Esophagus muscularis mucosa (tissue), 3 donors: ENCODE measurements at regions not wholly inside any gene's neighbourhood (a gene's known extent, or its start where the extent isn't known, plus 50 kb on each side); places are given as distances from the start of the nearest gene placed in this dataset.

Experiments used
- POLR2A ChIP-seq: fragments of 450-650 bp; IDR thresholded peaks from one replicate; pipeline ENCODE4 v1.6.1; 2017; ENCODE audit warnings: antibody characterized with exemption, moderate library complexity, mild to moderate bottlenecking, low read depth
- TF ChIP-seq, protein P1 (sequence below), 3 experiments: fragments of 200-600 bp in 2 of 3; fragments of 450-650 bp in 1 of 3; sonication (generic) in 2 of 3; IDR thresholded peaks; one replicate each; pipeline ENCODE4 v1.5.1; 2017 to 2019; ENCODE audit warnings: antibody characterized with exemption in 3 of 3, mild to moderate bottlenecking in 2 of 3, moderate library complexity in 1 of 3

DNA sequence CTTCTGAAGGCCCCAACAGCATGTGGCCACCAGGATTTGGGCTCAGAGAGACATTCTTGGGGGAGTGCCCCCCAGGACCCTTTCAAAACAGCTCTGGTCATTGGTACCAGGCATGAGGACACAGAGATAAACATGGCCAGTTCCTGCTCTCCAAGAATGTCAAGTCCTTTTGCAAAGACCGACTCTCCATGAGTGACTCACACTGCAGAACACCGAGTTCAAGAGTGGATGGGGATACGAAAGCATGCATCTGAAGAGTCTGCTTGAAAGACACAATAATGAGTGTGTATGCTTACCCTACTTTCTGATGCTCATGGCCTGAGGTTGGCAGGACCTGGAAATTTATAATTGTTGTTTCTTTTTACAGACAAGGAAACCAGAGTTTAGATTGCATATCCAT is 450.6 kb downstream of the TSN start:
- TF ChIP-seq, protein P1, sequence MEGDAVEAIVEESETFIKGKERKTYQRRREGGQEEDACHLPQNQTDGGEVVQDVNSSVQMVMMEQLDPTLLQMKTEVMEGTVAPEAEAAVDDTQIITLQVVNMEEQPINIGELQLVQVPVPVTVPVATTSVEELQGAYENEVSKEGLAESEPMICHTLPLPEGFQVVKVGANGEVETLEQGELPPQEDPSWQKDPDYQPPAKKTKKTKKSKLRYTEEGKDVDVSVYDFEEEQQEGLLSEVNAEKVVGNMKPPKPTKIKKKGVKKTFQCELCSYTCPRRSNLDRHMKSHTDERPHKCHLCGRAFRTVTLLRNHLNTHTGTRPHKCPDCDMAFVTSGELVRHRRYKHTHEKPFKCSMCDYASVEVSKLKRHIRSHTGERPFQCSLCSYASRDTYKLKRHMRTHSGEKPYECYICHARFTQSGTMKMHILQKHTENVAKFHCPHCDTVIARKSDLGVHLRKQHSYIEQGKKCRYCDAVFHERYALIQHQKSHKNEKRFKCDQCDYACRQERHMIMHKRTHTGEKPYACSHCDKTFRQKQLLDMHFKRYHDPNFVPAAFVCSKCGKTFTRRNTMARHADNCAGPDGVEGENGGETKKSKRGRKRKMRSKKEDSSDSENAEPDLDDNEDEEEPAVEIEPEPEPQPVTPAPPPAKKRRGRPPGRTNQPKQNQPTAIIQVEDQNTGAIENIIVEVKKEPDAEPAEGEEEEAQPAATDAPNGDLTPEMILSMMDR (IDR thresholded peaks at IDR 0.05): no peak
- TF ChIP-seq POLR2A: no peak
